Hematopoietic multipotent progenitor cell (in vitro differentiated cells): ENCODE measurements at regions not wholly inside any gene's neighbourhood (a gene's known extent, or its start where the extent isn't known, plus 50 kb on each side); places are given as distances from the start of the nearest gene placed in this dataset.

Experiments used
- DNase-seq, 3 donors: peaks; one replicate each; pipeline ENCODE4 v3.0.0-alpha.2; 2011 to 2015; ENCODE audit warnings: low read depth in 2 of 3, low spot score in 2 of 3

DNA sequence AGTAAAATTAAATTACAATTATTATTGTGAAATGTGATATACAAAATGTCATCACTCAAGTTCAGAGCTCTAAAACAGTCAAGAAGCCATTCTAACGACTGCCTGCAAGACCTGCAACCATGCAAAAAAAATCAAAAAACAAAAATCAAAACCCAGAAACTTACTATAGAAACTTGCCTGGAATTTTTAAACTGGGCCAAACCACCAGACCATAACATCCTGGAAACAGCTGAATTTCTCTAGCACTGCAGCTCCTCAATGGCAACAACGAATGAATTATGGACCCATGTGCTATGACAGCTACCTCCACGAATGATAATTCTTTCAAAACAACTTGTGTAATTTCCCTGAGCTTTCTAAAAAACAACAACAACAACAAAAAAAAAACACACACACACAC lies 130.0 kb upstream of the KCNMB2 start:
- no peak for DNase-seq

DNA sequence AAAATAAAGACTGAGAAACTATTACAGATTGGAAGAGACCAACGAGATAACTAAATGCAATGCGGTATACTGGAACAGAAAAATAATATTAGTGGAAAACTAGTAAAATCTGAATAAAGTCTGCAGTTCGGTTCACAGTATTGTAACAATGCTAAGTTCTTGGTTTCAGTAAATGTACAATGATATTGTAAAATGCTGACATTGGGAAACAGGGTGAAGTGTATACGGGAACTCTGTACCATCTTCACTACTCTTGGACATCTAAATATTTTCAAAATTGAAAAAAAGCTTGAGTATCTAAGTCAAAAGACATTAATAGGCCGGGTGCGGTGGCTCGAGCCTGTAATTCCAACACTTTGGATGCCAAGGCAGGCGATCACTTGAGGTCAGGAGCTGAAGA lies 120.9 kb upstream of the KCNMB2 start:
- no peak for DNase-seq

DNA sequence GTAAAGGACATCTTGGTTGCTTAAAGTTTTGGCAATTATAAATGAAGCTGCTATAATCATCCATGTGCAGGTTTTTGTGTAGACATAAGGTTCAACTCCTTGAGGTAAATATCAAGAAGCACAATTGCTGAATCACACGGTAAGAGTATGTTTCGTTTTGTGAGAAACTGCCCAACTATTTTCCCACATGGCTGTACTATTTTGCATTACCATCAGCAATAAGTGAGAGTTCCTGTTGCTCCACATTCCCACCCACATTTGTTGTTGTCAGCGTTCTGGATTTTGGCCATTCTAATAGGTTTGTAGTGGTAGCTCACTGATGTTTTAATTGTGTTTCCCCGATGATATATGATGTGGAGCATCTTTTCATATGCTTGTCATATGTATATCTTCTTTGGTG lies 118.5 kb upstream of the KCNMB2 start:
- DNase-seq, result no peak

DNA sequence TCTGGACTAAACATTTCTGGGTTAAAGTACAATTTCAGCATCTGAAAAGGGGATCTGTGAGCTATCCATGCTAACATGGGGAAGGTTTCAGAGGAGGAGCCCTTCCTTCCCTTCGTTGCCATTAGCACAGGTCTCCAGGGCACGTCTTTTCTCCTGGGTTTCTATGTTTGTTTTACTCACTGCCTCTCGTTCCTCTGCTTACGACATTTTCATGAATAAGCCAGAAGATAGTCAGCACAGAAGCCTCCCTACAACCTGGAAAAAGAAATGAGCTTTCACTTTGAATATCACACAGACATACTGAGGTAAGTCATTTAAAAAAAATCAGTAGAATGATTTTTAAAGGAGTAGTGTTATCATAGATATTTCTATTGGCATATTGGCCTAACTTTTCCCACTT lies 117.2 kb upstream of the KCNMB2 start:
- no peak for DNase-seq

DNA sequence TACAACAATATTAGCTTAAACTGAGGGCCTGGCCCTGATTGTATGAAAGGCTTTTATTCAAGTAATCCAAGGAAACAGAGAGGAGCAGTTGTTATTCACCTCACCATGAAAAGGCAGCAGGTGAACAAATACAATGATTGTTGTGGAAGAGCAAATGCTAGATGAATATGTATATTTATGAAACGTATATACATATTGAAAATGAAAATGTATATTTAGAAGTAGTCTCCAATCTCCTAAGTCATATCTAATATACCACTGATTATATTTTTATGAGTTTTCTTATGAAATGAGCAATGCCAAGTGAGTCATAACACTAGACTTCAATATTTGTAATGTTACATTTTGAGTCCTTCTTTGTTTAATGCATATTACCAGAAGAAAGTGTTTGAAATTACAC lies 116.2 kb upstream of the KCNMB2 start:
- DNase-seq, result no peak

DNA sequence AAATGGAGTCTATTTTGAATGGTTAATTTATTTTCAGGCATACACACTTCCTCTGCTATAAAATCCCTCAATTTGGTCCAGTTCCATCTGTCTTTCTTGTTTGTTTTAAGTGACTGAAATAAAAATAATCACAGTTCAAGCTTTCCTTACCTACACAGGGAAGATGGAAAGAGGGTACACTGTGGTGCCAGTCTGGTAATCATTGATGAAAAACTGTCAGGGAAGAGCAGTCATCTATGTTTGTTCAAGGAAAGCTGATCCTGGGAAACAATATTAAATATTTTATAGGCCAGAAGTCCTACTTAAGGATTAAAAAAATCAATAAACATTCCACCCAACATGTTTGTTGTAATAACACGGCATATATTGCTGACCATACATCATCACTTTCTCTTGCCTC lies 115.2 kb upstream of the KCNMB2 start:
- DNase-seq, result no peak

DNA sequence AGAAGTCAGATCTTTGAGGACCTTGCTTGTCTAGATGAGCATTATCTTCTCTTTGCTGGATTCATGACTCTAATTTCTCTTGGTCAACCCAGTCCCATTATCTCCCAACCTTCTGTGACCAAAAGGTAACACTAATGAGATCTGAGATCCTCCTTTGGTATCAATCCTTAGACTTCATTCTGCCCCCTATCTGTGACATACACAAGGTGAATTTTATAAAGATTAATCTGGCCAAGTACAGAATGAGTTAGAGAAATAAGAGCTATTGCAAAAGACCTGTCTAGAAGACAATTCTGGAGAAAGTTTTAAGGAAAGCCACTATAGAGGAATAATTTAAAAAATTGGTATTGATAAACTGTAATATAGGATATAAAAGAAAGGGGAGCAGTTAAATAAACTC lies 113.8 kb upstream of the KCNMB2 start:
- DNase-seq, result no peak

DNA sequence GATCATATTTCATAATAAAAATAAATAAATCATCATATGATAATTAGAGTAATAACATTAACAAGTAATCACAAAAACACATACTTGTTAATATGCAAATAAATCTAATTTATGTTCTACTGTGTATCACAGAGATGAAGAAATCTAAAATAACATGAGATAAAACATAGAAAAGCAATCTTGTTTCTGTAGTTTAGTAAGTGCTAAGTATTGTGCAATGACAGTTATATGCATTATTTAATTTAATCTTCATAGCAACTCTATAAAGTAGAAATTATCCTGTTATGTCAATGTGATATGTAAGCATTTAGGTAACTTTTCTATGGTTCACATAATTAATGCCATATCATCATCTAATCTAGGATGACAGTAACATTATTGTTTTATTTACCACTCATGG lies 108.2 kb upstream of the KCNMB2 start:
- DNase-seq, result no peak

DNA sequence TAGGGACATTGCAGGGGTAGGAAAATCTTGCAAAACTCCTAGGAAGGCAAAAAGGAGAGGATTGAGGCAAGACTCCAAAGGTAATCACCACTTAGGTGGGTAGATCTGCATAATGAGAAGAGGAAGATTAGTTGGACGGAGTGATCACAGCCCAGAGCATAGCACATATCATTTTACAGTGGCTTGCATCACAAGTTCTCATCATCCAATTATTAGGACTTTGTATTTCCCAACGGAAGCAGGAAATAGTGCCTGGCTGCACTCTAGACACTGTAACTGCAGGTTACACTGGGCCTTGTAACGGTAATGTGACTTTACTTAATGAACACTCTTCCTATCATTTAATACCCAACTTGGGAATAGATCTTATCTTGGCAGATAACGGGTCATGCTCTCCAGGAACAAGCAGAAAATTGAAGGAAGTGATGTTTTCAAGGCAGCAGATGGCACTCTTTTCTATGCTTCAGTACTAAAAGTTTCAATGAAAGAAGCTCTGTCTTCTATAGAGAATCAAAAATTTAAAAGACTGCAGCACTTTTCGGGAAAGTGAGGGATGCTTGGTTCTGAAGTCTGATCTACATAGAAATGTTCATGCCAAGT lies 101.9 kb upstream of the KCNMB2 start:
- DNase-seq, result no peak

DNA sequence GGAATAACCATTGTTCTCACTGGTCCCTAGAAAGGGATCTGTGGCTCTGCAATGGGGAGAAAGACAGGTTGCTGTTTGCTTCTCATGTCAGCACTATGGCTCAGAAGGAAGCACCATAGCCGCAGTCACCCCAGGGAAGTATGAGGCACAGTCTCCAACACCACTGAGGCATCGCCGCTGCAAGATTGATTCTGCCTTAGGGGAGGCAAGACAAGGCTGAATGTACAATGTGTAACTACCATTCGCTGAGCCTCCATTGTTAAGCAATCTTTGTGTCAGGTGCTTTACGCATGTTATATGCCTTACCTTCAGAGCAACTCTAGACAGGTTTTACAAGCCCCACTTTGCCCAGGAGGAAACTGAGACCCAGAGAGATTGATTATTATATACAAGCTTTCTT lies 100.7 kb upstream of the KCNMB2 start:
- DNase-seq, result no peak

DNA sequence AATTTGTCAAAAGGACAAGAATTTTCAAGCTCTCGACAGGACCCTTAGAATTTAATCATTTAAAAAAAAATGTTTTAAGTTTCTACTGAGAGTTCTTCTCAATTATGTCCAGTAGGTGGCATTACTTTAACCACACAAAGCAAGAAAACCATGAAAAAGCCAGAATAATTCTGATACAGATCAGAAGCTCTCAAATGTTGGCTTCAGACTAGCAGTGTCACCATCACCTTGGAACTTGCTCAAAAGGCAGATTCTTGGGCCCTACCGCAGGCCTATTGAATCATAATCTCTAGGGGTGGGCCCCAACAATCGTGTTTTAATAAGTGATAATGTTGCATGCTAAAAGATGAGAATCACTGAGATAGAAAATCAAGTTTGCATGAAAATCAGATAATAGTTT lies 99.5 kb upstream of the KCNMB2 start:
- peak in 2 of 3 donors; percentile 20 to 54 for DNase-seq

DNA sequence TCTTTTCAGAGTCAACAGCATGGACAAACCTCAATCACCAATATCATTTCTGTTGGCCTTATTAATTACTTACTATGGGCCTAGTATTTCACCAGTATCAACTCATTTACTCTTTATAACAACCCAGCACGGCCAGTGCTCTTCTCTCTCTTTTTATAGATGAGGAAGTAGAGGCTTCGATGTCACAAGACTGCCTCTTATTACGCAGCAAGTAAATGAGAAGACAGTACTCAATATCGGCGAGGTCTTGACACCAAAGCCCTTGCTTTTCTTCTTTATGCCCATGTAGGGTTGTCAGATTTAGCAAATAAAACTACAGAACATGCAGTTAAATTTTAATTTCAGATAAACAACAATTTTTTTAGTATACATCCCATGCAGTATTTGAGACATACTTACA lies 99.0 kb upstream of the KCNMB2 start:
- no peak for DNase-seq

DNA sequence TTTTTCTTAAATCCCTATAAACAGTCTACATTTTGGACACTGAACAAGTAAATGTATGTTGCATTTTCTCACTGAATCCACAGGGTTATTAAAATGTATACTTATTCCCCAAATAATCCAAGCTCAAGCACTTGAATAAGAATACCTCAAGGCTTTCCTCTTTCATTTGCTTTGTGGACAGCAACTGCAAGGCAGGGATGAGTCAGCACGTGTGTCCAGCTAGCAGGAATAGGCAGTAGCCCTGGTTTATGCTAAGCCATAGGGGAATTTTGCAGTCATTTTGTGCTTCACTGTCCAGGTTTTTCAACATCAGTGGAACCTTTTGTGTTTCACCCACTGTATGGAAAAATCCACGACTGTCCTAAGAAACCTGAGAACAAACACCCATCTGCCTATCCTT lies 96.7 kb upstream of the KCNMB2 start:
- no peak for DNase-seq

DNA sequence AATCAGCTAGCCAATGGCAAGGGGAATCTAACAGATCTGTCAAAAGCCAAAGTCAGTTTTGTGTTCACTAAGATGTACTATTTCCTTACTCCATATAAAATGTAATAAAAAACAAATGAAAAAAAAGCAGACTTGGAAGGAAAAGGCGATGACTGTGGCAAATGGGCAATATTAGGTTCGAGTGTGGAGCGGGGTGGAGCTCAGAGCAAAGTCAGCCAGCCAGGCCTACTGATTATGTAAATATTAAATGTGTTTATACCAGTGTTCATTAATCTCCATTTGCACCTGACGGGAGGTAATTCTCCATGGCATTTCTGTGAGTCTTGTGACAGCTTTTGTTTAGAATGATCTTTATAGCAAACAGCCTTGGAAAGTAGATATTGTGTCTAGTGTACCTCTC lies 96.2 kb upstream of the KCNMB2 start:
- DNase-seq, result no peak

DNA sequence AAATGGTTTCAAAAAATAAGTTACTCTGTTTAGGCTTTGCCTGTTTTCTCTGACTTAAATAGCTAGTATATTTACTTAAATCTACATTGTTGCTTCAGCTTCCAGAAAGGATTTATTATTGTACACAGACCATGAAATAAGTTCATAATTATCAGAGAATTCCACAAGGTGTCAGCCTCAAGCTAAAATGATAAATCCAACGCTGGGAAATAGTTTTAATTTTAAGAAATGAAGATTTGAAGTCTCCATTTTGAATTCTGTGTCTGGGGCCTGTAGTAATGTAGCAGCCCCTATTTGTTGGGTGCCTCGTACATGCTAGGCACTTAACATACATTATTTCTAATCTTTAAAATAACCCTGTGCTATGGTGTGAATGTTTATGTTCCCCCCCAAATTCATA lies 92.6 kb upstream of the KCNMB2 start:
- DNase-seq, result no peak

DNA sequence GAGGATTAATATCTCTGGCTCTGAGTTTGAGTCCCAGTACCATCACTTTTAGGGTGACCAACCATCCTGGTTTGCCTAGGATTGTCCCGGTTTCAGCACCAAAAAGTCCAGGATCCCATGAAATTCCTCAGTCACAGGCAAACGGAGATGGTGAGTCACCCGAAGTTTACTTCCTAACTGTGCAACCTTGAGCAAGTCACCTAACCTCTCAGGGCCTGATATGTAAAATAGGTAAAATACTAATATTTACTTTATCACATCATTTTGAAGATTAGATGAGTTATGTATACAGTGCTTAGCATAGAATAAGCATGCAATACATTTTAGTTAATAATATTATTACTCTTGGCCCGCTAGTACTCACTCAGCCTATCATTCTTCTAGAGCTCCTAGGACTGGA lies 91.1 kb upstream of the KCNMB2 start:
- DNase-seq, result no peak

DNA sequence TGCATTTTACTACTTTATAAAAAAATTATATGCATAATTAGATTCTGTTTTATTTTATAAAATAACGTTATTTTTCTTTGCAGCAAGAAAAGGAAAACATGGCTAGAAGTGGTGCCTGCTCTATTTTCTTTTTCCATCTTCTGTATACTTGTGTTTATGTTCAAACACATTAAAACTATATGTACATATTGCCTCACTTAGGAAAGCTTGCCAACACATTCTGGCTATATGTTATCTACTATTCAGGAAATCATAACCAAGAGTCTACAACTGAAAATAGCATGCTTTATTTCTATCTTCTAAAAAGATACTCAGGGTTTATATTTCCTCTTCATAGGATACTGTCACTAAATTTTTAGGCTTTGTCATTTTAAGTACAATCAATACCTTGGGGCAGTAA lies 90.2 kb upstream of the KCNMB2 start:
- no peak for DNase-seq

DNA sequence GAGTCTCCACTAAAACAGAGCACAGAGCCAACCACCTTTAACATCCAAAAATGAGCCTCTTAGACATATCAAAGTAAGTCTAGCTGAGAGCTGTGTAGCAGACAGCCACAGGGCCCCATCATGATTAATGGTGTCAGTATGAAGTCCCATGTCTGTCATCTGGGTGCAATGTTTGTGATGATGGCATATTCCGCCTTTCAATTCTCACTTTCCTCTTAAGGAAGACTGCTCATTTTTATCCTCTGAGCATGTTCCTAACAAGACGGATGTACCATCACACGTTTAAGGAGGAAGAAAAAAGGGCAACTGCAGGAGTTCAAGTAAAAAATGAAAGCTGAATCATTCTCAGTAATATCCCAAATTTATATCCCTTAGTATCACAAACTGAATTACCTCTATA lies 85.8 kb upstream of the KCNMB2 start:
- no peak for DNase-seq

DNA sequence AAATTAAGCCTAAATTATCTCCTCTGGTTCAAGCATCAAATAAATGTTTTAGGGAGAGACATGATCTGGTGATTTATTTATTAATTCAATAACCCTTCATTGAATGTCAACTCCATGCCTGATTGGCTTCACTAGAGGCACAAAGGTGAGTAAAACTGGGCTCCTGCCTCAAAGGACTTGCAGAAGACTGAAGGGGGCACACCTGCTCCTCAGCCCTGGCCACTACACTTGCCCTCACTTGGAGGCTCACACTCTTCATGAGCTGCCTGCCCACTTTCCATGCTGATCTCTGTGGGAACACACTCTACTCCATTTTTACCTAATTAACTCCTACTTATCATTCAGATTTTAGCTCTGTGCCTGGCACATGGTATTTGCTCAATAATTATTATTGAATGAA lies 84.4 kb upstream of the KCNMB2 start:
- DNase-seq, result no peak

DNA sequence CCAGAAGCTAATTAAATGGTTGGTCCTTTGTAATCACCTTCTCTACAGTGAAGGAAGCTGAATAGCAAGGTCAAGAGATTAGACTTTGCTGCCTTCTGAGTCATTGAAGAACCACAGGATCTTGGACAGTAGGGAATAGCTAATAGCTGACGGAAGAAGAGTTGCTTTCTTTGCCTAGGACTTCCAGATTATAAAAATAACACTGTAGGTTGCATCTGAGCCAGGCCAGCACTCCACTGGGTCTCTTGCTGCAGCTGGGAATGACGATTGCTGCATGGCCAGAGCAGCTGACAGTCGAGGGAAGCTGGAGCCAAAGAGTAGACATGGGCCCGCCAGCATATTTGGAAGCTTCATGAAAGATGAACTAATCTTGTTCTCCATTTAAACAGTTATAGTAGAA lies 81.5 kb upstream of the KCNMB2 start:
- DNase-seq, result no peak

DNA sequence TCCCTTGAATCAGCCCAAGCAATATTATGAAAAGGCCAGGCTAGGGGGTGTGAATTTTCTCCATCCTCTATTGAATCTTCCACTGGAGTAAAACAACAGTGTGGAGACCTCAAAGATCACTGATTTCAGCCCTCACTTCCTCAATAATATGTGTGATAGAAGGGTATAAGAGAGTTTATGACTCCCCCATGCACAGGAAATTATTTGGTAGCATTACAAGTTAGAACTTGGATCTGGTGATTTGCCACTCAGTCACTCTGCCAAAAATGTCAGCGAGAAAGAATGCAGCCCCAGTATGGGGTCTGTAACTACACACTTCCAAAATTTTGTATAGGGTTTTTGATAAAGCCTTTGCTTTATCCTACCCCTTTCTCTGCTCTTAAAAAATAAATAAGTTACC lies 81.0 kb upstream of the KCNMB2 start:
- DNase-seq, result no peak

DNA sequence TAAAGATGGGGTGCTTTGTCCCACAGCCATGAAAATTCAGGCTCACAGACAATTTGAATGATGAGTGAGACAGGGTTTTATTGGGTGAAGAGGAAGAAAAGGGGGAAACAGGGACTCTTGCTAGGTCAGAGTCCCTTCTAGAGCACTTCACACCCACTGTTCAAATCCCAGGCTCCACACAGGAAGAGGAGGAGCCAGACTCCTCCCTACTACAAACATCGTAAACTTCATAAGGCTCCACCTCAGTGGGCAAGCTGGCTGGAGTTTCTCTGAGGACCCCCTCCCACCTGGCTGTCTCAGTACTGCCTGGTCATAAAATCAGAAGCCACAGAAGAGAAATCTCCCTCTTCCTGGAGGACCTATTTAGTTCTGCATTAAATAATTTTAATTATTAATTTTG lies 80.3 kb upstream of the KCNMB2 start:
- no peak for DNase-seq

DNA sequence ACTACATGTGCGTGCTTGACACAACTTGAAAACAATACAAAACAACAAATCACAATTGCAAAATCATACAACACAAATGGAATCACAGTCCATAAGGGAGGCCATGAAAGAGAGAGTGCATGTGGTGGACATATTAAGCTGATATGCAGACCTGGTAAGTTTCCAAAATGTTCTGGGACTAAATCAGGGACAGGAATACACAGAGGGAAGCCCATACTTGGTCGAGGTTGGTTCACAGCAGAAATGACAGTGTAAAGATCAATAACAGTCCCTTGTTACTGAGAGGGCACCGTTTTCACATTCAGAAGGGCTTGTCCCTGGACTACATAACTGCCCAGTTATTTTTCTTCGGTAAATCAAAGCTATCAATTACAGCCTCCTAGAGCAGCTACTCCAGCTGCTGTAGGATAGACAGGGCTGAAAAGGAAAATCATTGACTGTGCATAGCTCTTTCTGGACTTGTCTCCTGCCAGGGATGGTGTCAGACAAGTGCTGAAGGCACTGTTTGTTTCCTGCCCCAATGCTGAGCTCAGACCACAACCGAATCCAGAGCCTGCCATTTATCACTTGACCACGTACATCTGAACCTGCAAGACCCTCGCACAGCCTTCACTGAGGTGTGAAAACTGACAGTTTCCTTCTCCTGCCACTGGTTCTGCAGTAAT lies 79.5 kb upstream of the KCNMB2 start:
- no peak for DNase-seq
